Frontal cortex (tissue), 3 donors: ENCODE measurements at regions not wholly inside any gene's neighbourhood (a gene's known extent, or its start where the extent isn't known, plus 50 kb on each side); places are given as distances from the start of the nearest gene placed in this dataset.

Experiments used
- DNase-seq, 2 donors: peaks; one replicate each; pipeline ENCODE4 v3.0.0; 2012; ENCODE audit warnings: low spot score in 2 of 2
- FAIRE-seq: peaks from 2 replicates; lab custom pipeline; 2012; peaks lifted over from hg19 to GRCh38; lab: Jason Lieb, UNC
- donor health status: control.
- donor health status: control.
- donor health status: control.

DNA sequence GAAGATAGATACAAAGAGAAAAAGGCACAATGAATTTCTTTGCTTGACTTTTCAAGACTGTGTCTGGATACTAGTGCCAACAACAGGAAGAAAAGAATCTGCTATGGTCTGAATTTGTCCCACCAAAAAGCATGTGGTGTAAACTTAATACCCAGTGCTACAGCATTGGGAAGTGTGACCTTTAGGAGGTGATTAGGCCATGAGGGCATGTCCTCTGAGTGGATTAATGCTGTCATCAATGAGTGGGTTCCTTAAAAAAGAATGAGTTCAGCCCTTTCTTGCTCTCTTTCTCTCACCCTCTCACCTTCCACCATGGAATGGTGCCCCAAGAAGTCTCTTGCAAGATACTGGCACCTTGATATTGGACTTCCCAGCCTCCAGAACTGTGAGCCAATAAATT lies 155.7 kb upstream of the GPRIN3 start:
- FAIRE-seq = no peak

DNA sequence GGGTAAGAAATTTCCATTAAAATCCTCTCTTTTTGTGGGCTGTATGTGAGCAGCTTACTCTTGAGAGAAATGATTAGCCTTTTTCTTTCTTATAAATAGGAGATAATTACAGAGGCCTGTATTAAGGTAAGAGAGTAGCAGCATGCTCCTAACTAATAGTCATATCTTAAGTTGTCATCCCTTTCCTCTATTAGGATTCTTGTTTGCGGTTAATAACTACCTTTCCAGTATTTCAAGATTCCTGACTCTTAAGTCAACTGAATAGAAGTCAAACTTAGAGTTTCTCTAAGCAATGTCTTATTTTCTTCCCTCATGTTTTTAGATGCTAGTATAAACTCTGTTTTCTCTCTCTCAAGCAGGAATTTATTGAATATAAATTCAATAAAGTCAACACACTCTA lies 139.9 kb upstream of the GPRIN3 start:
- DNase-seq = no peak
- FAIRE-seq = no peak

More for the DNA sequence above, 155.7 kb upstream of the GPRIN3 start:
- no peak for DNase-seq

DNA sequence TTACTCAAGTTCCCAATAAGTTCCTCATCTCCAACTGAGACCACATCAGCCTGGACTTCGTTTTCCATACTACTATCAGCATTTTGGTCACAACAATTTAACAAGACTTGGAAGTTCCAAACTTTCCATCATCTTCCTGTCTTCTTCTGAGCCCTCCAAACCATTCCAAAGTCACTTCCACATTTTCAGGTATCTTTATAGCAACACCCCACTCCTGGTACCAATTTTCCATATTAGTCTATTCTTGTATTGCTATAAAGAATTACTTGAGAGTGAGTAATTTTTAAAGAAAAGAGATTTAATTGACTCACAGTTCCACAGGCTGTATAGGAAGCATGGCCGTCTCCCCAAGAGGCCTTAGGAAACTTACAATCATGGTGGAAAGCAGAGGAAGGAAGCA lies 138.6 kb upstream of the GPRIN3 start:
- no peak for DNase-seq
- no peak for FAIRE-seq

GRCh38 chr4:89439533-89439932 lies 131.9 kb upstream of the GPRIN3 start:
- no peak for DNase-seq

GRCh38 chr4:89438102-89438831 lies 130.7 kb upstream of the GPRIN3 start:
- FAIRE-seq (no peak), DNase-seq (no peak)

More at GRCh38 chr4:89439533-89439932, 131.9 kb upstream of the GPRIN3 start:
- no peak for FAIRE-seq

GRCh38 chr4:89434364-89434988 lies 126.9 kb upstream of the GPRIN3 start:
- FAIRE-seq (peak; percentile 77), DNase-seq (peak; percentile 8 to 33)

DNA sequence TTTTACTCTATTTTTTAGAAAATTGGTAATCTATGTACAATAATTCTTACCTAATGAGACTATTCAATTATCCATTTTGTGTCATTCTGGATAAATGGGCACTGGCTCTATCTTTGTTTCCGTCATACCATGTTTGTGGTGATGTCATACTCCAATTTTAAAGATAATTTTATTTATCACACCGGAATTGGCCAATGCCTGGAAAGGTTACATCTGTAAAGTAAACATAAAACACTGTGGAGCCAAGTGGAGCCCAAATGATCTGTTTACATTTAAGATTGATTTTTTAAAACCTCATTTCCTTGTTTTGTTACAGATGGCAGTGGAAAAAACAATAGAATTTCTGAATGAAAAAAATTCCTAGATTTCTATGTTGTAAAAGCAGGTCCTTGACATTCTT lies 120.2 kb upstream of the GPRIN3 start:
- DNase-seq (no peak), FAIRE-seq (no peak)

DNA sequence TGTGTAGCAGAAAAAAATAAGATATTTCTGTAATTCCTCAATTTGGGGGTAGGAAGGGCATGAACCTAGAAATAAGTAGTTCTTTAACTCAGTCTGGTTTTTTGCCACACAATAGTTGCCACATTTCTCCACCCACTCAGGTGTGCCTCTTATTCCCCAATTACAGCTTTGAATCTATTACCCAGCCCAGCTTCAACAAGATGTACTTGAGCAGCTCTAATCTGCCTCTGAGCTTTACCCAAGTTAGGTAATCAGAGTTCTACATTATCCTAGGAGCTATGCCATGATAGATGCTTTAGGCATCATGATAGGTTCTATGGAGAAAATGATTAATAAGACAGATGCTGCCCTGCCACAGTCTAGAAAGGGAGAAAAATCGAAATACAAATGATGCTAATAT lies 117.4 kb upstream of the GPRIN3 start:
- DNase-seq (no peak), FAIRE-seq (no peak)

DNA sequence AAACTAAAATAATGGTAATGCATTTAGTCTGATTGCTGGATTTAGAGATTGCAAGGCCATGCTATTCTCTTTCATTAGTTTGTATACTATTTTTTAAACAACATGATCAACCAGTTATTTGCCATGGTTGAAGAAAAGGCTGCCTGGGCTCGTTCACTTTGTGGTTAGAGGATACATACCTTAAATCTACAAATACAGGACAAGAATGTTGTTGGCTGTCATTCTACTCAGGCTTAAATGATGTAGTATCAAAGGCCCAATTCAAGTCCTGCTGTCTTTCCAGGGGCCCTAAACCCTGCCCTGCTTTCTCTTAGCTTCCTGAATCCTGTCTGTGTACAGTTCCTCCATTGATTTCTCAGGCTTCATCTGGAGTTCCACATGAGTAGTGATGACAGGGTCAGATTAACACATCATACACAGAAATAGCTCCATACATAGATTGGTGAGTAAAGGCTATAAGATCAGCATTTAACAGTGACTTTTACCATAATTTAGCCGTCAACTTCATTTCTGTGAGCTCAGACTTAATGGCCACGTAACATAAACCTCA lies 114.9 kb upstream of the GPRIN3 start:
- DNase-seq (no peak), FAIRE-seq (no peak)

GRCh38 chr4:89420507-89420906 lies 112.9 kb upstream of the GPRIN3 start:
- FAIRE-seq (no peak), DNase-seq (no peak)

GRCh38 chr4:89419111-89419695 lies 111.6 kb upstream of the GPRIN3 start:
- no peak for FAIRE-seq
- DNase-seq = no peak

- no peak for FAIRE-seq
- no peak for DNase-seq
Measured at GRCh38 chr4:89416960-89417359, 109.4 kb upstream of the GPRIN3 start.

DNA sequence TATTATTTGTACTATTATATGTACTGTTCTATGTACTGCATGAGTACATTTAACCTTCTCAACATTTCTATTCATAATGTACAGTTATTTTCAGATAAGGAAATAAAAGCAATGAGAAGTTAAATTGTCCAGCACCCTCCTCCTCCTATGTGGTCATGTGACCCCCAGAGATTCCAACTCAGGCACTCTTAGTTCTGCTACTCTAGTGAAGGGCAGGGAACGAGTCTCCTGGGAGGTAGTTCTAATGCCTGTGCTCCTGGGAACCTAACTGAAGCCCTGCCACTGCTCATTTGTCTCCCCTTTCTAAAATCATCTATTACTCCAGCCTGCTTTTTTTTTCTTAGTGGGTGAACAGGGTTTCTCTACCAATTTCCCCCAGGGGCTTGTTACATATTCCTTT lies 105.9 kb upstream of the GPRIN3 start:
- FAIRE-seq (no peak), DNase-seq (no peak)

- DNase-seq = no peak
- FAIRE-seq = no peak
Measured at GRCh38 chr4:89411539-89412309, 104.1 kb upstream of the GPRIN3 start.

GRCh38 chr4:89410687-89411086 lies 103.1 kb upstream of the GPRIN3 start:
- FAIRE-seq (no peak), DNase-seq (no peak)

GRCh38 chr4:89404530-89404929 lies 96.9 kb upstream of the GPRIN3 start:
- DNase-seq = no peak
- FAIRE-seq = no peak

DNA sequence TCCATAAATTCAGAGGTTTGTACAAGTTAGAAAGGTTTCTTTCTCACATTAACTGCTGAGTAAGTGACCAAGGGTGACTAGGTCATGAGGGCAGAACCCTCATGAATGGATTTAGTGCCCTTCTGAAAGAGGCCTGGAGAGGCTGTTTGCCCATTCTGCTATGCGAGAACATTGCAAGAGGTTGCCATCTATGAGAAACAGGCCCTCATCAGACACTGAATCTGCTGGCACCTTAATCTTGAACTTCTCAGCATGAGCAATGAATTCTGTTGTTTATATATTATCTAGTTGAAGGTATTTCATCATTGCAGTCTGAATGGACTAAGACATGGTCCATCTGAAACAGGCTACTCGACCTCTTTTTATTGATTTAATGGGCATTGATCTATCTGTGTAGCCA lies 96.2 kb upstream of the GPRIN3 start:
- no peak for FAIRE-seq
- DNase-seq = no peak

DNA sequence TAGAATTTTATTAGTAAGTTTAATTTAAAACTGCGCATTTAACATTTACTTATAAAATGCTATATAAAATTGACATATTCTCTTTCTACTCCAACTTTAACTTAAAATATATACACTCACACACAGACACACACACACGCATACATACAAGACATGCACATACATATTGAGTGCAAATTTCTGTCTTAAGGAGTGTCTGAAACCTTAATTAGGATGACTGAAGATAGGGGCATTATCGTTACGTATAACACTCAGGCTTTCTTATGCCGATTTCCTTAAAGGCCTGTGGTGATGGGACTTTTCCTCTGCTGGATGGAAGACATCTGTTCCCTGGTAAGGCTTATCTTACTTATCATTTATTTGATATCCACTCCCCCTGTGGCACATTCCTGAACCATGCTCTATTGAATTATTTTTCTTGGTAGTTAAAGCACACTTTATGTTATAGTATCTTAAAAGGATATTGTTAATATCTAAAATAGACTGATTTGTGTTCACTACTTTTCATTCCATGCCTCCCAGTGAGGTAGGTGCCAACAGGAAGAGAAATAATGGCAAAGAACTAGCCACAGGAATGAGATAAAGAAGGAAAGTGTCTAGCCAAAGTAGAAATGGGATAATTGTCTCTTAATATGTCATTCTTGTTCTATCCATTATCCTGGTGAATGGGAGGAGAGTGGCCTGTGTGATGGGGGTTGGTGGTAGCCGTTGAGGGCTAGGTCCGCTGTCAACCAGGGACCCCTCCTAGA lies 92.9 kb upstream of the GPRIN3 start:
- FAIRE-seq (no peak), DNase-seq (no peak)

- no peak for DNase-seq
- no peak for FAIRE-seq
Measured at GRCh38 chr4:89398644-89399043, 91.0 kb upstream of the GPRIN3 start.

GRCh38 chr4:89398146-89398545 lies 90.5 kb upstream of the GPRIN3 start:
- no peak for DNase-seq
- no peak for FAIRE-seq
